Tibial nerve (tissue), 4 donors: ENCODE measurements at regions not wholly inside any gene's neighbourhood (a gene's known extent, or its start where the extent isn't known, plus 50 kb on each side); places are given as distances from the start of the nearest gene placed in this dataset.

Source experiments
- EP300 ChIP-seq, 2 donors: sonication (generic); formaldehyde crosslinking; IDR thresholded peaks; one replicate each; pipeline ENCODE4 v1.6.1; 2017; ENCODE audit warnings: antibody characterized with exemption in 2 of 2, mild to moderate bottlenecking in 1 of 2
- POLR2A ChIP-seq, 2 donors: fragments of 450-650 bp; IDR thresholded peaks; one replicate each; pipeline ENCODE4 v1.6.1; 2017; ENCODE audit warnings: antibody characterized with exemption in 2 of 2, mild to moderate bottlenecking in 2 of 2, moderate library complexity in 2 of 2
- TF ChIP-seq, protein P1 (sequence below), 5 experiments: fragments of 200-600 bp in 3 of 5; fragments of 450-650 bp in 2 of 5; sonication (generic) in 3 of 5; IDR thresholded peaks; one replicate each; pipeline ENCODE4 v1.5.1; 2016 to 2019; ENCODE audit warnings: antibody characterized with exemption in 5 of 5, mild to moderate bottlenecking in 3 of 5, moderate library complexity in 2 of 5

- TF ChIP-seq, protein P1, sequence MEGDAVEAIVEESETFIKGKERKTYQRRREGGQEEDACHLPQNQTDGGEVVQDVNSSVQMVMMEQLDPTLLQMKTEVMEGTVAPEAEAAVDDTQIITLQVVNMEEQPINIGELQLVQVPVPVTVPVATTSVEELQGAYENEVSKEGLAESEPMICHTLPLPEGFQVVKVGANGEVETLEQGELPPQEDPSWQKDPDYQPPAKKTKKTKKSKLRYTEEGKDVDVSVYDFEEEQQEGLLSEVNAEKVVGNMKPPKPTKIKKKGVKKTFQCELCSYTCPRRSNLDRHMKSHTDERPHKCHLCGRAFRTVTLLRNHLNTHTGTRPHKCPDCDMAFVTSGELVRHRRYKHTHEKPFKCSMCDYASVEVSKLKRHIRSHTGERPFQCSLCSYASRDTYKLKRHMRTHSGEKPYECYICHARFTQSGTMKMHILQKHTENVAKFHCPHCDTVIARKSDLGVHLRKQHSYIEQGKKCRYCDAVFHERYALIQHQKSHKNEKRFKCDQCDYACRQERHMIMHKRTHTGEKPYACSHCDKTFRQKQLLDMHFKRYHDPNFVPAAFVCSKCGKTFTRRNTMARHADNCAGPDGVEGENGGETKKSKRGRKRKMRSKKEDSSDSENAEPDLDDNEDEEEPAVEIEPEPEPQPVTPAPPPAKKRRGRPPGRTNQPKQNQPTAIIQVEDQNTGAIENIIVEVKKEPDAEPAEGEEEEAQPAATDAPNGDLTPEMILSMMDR (IDR thresholded peaks at IDR 0.05), result no peak
- TF ChIP-seq POLR2A (IDR thresholded peaks at IDR 0.05), result no peak
- TF ChIP-seq EP300 (IDR thresholded peaks at IDR 0.05), result no peak
These were observed 217.8 kb upstream of the CD96 start for GRCh38 chr3:111324151-111324550.
